NCI-H510A treated with DMSO at 0.1 percent for 48 hours (cell line): ENCODE measurements at regions not wholly inside any gene's neighbourhood (a gene's known extent, or its start where the extent isn't known, plus 50 kb on each side); places are given as distances from the start of the nearest gene placed in this dataset.
"Not testable (repeated sequence)": the region's sequence is repeated elsewhere in the genome, so short reads cannot be mapped to it uniquely, and the experiment has no call there.

ENCODE experiments used
- DNase-seq: peaks from one replicate; lab custom pipeline; 2025; lab: John Stamatoyannopoulos, UW

DNA sequence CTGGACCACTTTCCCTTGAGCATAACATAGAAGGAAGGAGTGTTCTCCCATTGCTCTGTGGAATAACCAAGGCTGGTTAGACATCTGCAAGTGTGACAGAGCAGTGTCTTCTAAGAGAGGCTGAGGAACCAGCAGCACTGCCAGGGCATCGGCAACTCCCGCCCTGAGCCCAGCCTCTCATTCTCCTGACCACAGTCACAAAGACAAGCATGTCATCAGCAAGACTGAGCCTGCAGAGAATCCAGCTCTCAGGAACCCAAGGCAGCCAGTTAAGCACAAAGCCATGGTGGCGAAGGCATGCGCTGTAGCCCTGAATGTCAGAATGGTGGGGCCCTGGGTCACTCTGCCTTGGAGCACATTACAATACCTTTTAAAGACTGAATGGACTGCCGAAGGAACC is 253.9 kb downstream of the AGTPBP1 start:
- no peak for DNase-seq

DNA sequence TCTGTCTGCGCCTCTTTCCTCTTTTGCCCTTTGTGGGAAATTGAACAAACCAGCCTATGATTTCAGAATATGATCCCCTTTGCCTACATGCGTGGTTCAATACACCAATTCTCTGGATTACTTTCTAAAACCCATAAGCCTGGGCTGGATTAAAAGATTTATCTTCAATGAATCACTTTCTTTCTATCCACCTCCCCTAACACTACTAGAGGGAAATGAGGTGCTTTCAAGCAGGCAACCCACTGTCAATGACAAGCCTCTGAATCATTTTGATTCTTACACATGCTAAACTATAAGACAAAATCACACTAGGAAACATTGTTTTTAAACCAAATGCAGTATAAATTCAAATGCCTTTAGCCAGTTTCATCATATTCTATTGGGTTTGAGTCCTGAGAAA is 257.5 kb downstream of the AGTPBP1 start:
- DNase-seq: no peak

DNA sequence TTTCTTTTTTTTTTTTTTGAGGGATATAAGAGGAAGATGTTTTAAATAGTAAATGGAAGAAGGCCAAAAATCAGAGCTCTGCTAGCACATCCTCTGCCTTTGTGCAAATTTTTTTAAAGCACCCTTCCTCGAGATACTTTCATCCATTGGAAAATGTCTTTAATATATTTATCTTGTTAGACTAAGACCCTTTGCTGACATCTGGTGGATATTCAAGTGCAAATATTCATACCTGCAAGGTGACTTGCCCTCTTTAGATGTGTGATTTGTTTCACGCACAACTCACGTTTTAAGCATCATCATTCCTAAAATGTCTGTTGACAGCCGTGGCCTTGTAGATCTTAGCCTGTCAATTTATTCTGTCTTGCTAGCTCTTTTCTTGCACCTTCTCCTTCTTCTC is 258.5 kb downstream of the AGTPBP1 start:
- no peak for DNase-seq

DNA sequence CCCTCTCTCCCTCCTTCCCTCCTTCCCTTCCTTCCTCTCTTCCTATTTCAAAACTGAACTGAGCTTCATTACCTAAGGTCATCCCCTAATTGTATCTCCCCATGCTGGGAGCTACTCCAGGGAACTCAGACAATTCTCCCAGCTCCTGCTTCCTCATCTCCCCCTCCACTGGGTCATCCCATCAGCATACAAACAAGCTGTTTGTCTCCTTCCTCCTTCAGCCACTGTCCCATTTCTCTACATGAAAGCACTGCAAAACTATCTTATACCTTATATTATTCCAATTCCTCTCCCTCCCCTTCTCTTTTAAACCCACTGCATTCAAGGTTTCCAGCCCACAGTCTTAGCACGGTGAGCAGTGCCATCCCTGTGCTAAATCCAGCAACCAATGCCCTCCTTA is 262.4 kb downstream of the AGTPBP1 start:
- no peak for DNase-seq

DNA sequence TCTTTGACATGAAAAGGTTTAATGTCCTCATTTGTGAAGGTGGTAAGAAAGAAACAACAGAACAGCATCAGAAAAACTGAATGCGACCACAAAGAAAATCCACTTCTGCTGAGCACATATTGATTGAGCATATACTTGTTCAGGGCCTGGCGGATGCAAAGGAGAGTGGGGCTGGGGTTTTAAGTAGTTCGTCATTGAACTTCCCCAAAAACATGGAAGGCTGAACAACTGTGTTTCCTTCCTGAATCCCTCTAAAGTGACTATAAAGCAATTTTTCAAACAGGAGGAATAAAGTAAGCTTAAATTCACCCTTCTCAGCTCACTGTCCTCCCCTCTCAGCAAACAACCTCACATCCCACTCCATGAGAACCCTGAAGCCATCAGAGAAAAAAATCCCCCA is 262.9 kb downstream of the AGTPBP1 start:
- DNase-seq: no peak

DNA sequence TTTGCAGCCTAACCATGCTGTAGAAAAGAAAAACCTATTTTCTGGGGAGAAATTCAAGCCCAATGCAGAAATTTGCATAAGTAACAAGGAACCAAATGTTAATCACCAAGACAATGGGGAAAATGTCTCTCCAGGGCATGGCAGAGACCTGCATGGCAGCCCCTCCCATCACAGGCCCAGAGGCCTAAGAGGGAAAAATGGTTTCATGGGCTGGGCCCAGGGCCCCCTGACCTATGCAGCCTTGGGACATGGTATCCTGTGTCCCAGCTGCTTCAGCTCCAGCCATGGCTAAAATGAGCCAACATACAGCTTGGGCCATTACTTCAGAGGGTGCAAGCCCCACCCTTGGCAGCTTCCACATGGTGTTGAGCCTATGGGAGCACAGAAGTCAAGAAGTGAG is 266.9 kb downstream of the AGTPBP1 start:
- not testable (repeated sequence) for DNase-seq

DNA sequence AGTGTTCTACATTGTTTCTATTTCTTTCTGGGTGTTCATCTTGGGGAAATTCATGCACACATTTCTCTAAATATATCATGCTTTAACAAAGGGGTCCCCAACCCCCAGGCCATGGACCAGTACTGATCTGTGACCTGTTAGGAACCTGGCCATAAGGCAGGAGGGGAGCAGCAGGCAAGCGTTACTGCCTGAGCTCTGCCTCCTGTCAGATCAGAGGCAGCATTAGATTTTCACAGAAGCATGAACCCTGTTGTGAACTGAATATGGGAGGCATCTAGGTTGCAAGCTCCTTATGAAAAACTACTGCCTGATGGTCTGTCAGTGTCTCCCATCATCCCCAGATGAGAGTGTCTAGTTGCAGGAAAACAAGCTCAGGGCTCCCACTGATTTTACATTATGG is 270.0 kb downstream of the AGTPBP1 start:
- DNase-seq: no peak

DNA sequence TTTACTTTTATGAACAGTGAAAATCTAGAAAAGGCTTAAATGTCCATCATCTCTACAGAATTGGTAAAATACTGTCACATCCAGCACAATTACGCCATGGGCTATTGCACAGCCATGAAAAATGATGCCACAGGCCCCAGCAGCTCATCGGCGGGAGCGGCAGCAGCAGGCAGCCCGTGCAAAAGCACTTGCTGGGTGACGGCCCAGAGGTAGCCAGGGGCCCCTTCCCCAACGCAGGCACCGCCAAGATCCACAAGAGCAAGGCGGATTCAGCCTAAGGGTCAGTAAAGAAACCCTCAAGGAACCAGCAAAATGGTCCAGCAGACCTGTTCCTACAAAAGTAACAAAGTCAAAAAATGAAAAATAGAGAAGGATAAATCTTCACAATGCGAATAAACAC is 272.7 kb downstream of the AGTPBP1 start:
- no peak for DNase-seq

DNA sequence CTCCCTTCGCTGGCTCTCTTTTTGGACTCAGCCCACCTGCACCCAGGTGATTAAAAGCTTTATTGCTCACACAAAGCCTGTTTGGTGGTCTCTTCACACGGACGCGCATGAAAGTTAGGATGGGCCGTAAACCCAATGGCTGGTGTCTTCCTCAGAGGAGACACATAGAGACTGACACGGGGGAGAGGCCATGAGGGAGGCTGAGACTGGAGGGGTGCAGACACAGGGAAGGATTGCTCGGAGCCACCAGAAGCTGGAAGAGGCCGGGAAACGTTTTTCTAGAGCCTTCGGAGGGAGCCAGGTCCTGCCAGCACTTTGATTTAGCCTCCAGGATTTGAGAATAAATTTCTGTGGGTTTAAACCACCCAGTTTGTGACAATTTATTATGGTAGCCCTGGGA is 274.9 kb downstream of the AGTPBP1 start:
- no peak for DNase-seq

DNA sequence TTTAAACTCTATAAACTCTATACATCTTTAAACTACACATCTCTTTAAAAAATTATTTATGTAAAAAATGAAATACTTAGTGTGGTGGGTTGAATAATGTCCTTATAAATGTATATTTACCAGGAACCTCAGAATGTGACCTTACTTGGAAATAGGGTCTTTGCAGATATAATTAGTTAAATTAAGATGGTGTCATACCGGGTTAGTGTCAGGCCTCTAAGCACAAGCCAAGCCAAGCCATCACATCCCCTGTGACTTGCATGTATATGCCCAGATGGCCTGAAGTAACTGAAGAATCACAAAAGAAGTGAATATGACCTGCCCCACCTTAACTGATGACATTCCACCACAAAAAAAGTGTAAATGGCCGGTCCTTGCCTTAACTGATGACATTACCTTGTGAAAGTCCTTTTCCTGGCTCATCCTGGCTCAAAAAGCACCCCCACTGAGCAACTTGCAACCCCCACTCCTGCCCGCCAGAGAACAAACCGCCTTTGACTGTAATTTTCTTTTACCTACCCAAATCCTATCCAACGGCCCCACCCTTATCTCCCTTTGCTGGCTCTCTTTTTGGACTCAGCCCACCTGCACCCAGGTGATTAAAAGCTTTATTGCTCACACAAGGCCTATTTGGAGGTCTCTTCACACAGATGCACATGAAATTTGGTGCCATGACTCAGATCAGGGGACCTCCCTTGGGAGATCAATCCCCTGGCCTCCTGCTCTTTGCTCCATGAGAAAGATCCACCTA is 283.5 kb downstream of the AGTPBP1 start:
- not testable (repeated sequence) for DNase-seq

DNA sequence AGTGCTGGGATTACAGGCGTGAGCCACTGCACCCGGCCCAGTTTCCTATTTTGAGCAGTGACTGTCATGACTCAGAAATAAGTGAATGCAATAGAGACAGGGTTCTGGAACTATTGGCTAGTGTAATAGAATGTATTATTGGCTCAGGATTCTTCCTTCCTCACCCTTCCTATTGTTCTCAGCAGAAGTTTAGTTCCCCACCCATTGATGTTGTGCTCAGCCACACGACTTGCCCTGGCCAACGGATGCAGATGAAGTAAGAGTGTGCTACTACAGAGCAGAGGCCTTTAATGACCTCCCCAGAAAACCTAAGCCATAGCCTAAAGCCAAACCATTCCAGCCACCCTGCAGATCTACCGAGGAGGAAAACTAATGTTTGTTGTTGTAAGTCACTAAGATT is 287.9 kb downstream of the AGTPBP1 start:
- no peak for DNase-seq

DNA sequence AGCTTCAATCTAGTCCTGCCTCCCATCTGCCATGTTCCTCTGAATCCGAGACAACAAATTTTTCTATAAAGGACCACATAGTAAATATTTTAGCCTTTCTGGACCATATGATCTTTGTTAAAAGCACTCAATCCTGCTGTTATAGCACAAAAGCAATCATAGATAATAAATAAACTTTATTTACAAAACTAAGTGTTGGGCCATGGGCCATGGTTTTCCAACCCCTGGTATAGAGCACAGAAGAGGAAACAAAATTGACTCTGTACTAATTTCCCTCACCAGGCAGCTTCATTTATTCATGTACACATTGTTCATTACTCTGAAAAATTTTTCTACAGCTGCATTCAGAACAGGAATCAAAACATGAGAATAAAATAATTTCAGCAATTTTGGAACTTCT is 288.9 kb downstream of the AGTPBP1 start:
- DNase-seq: no peak

DNA sequence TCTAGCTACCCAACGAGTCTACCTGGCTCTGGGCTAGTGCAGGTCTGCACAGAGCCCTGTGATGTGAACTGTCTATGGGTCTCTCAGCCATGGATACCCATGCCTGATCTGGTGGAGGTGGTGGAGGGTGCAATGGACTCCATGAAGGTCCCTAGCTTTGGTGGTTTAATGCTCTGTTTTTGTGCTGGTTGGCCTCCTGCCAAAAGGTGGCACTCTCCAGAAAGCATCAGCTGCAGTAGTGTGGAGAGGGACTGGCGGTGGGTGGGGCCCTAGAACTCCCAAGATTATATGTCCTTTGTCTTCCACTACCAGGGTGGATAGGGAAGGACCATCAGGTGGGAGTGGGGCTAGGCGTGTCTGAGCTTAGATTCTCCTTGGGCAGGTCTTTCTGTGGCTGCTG is 290.1 kb downstream of the AGTPBP1 start:
- DNase-seq: no peak

DNA sequence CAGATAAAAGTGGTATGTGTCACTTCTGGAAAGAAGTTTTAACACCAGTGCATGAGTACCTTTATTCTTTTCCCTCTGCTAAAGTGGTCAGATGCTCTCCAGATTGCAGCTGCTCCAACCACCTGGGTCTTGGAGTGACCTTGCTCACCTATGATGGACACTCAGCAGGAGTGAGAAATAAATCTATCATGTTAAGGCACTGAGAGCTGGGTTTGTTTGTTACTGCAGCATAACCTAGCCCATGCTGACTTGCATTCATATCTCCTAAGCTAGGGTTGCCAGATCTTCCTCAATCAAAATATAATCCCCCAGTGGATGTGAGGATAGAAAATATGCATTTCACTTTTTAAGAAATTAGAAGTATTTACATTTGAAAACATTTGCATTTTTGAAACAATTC is 295.9 kb downstream of the AGTPBP1 start:
- DNase-seq: no peak

DNA sequence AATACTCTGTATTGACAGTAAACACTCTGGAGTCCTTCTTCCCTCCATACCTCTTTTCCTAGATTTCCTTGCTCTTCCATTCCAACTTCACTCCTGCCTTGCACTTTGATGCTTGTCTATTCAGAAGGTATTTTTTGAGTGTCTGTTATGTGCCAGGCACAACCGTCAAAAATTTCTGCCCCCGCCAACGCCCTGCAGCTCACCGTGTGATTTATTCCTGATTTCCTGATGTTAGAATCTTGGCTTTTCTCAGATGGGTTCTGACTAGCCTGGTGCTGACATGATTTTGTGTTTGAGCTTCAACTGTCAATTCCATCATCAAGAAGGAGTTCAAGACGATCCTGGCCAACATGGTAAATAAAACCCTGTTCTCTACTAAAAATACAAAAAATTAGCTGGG is 297.5 kb downstream of the AGTPBP1 start:
- DNase-seq: no peak

DNA sequence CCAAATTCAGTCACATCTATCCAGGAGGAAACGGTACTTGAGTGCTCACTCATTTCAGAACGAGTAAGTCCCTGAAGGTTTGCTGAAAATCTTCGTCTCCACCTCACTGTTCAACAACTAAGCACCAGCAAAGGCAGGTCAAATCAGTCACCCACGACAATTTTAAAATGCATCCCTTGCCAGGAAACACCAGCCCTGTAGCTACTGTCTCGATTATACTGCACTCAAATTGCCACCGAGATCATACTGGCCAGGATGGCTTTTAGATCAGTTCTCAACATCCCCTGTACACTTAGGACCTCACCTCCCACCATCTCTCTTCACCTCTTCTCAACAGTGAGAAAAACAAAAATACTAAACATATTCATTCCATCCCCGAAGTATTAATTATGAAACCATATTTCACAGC is 298.6 kb downstream of the AGTPBP1 start:
- DNase-seq: no peak

DNA sequence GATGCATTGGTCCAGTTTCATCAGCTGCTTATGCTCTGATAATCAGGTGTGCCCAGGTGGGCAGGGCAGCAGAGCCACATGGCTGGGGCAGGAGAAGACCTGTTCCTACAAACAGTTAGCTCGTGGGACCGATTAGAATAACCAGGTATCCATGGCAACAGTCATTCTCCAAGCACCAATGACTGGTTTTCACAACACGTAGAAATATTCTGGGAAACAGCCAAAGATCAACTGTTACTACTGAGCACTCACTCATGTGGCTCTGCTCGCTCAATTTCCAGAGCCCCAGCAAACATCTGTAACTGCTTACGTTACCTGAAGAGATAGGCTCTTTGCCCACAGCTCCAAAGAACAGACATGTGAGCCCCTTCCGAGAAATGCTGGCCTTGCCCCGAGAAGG is 302.0 kb downstream of the AGTPBP1 start:
- no peak for DNase-seq

DNA sequence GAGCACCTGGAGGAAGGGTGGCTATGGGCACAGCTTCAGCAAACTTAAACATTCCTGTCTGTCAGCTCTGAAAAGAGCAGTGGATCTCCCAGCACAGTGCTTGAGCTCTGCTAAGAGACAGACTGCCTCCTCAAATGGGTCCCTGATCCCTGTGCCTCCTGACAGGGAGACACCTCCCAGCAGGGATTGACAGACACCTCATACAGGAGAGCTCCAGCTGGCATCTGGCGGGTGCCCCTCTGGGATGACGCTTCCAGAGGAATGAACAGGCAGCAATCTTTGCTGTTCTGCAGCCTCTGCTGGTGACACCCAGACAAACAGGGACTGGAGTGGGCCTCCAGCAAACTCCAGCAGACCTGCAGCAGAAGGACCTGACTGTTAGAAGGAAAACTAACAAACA is 307.8 kb downstream of the AGTPBP1 start:
- DNase-seq: not testable (repeated sequence)

DNA sequence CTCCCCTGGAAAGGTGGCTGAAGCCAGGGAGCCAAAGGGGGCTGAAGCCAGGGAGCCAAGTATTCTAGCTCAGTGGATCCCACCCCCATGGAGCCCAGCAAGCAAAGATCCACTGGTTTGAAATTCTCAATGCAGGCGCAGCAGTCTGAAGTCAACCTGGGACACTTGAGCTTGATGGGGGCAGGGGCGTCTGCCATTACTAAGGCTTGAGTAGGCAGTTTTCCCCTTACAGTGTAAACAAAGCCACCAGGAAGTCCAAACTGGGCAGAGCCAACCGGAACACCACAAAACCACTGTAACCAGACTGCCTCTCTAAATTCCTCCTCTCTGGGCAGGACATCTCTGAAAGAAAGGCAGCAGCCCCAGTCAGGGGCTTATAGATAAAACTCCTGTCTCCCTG is 308.2 kb downstream of the AGTPBP1 start:
- DNase-seq: not testable (repeated sequence)

DNA sequence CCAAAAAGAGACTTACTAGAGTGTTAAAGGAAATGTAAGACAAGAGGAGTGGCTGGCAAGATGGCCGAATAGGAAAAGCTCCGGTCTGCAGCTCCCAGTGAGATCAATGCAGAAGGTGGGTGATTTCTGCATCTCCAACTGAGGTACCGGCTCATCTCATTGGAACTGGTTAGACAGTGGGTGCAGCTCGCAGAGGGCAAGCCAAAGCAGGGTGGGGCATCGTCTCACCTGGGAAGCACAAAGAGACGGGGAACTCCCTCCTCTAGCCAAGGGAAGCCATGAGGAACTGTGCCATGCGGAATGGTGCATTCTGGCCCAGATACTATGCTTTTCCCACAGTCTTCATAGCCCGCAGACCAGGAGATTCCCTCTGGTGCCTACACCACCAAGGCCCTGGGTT is 308.7 kb downstream of the AGTPBP1 start:
- DNase-seq: no peak

DNA sequence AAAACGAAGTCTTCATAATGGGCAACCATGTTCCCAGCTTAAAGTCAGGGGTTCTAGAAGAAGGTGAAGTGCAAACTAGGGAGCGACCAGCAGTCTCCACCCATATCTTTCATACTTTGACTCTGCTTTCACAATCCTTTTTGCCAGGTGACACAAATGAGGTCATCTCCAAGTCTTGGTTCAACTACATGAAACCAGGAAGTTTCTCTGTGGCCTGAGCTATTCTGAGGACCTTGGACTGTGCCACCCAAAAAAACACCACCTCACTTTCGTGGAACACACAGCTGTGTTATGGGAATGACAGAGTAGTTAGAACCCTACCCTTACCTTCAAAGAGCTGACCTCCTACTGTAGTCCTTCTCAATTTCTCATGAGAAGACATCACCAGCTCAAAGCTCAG is 309.2 kb downstream of the AGTPBP1 start:
- DNase-seq: no peak

DNA sequence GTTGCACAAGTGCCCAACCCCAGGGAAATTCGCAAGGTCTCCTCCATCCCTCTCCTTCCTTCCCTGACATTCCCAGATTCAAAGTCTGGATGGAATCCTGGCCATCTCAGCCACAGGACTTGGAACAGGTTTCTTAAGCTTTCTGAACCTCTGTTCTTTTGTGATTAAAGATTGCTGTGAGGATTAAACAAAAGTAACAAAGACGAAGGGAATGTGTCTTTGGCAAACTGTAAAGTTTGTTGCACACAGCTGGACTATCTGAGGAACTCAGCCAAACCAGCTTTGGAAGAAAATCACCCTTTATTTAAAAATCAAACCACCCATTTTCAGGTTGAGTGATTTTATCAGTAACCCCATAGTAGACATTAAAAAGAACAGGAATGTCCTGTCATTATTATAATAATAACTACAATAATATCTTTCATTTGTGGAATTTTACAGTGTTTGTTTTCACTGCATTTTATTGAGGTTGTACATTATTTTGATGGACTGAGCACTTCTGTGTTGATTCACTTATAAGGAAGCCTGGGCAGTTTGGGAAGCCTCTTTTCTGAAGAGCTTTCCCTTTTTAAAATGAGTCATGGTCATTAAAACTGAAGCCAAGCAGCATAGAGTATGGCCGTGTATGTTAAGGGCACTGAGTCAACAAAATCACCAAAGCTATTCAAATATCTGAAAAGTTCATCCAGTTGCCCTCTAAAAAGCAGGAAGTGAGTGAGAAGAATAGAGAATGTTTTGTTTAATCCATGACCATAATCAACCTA is 310.2 kb downstream of the AGTPBP1 start:
- DNase-seq: no peak

DNA sequence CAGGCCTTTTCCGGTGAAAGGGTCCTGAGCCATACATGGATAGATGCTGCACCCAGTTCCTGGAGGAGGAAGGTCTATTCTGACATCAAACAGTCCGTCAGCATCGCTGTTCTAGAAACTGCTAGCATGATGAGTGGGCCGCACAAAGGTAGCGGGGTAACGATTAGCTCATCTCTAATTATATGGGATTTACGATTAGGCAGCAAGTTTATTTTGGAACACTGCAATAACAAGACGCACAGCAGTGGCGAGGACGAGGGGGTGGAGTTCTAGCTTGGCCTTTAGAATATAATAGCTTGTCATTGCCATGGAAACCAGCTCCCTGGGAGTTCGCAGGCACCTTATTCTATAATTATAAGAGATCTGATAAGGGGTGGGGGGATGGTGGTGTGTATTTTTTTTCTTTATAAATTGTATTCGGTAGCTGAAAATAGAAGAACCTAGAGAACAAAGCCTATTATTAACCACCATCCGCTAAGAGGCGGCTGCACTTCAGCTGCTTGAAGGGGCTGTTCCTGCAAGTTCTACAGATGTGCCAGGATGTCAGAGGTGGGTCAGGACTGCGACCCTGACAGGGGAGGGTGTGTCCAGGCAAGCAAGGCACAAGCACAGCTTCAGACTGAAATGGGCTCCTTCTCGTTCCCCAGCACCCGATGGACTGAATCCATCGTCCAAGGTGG is 311.0 kb downstream of the AGTPBP1 start:
- no peak for DNase-seq
